Calu3 (cell line): ENCODE measurements at regions not wholly inside any gene's neighbourhood (a gene's known extent, or its start where the extent isn't known, plus 50 kb on each side); places are given as distances from the start of the nearest gene placed in this dataset.

ENCODE experiments used
- BruUV-seq: library from RNA; stranded (reverse); fragments of 400-500 nt; replicated peaks from 2 replicates; lab custom pipeline; 2021; lab: Mats Ljungman, UMichigan
- CTCF ChIA-PET: fragments of 300-600 bp; sonication (Branson Sonifier 250); formaldehyde crosslinking; loops from one replicate; lab custom pipeline; 2022; ENCODE audit warnings: antibody characterized with exemption; lab: Charles Lee
- DNase-seq: peaks from one replicate; pipeline ENCODE4 v3.0.0; 2022
- H3K27ac Mint-ChIP-seq: one replicate; pipeline ENCODE4 v1.8.0; 2022; ENCODE audit warnings: mixed read lengths; ENCODE audit not compliant: unreplicated experiment
- H3K27me3 Mint-ChIP-seq: one replicate; pipeline ENCODE4 v1.8.0; 2022; ENCODE audit warnings: mixed read lengths; ENCODE audit not compliant: unreplicated experiment
- H3K36me3 Mint-ChIP-seq: one replicate; pipeline ENCODE4 v1.8.0; 2022; ENCODE audit warnings: mild to moderate bottlenecking, moderate library complexity, mixed read lengths; ENCODE audit not compliant: insufficient read depth, unreplicated experiment
- H3K4me1 Mint-ChIP-seq: one replicate; pipeline ENCODE4 v1.8.0; 2022; ENCODE audit warnings: mild to moderate bottlenecking, low read depth, mixed read lengths; ENCODE audit not compliant: unreplicated experiment
- H3K4me3 Mint-ChIP-seq: one replicate; pipeline ENCODE4 v1.8.0; 2022; ENCODE audit warnings: mild to moderate bottlenecking, low read depth, moderate library complexity, mixed read lengths; ENCODE audit not compliant: unreplicated experiment
- H3K9me3 Mint-ChIP-seq: one replicate; pipeline ENCODE4 v1.8.0; 2022; ENCODE audit warnings: low read depth, mixed read lengths; ENCODE audit not compliant: unreplicated experiment
- intact Hi-C: fragments of 100-400 bp; cut with micrococcal nuclease; formaldehyde crosslinking; loops from one replicate; pipeline ENCODE4 v1.10.0; 2022; ENCODE audit not compliant: unreplicated experiment
- TF ChIP-seq, protein P1 (sequence below): fragments of 200-600 bp; IDR thresholded peaks from one replicate; pipeline ENCODE4 v1.8.0; 2022; ENCODE audit warnings: antibody characterized with exemption; ENCODE audit not compliant: unreplicated experiment

DNA sequence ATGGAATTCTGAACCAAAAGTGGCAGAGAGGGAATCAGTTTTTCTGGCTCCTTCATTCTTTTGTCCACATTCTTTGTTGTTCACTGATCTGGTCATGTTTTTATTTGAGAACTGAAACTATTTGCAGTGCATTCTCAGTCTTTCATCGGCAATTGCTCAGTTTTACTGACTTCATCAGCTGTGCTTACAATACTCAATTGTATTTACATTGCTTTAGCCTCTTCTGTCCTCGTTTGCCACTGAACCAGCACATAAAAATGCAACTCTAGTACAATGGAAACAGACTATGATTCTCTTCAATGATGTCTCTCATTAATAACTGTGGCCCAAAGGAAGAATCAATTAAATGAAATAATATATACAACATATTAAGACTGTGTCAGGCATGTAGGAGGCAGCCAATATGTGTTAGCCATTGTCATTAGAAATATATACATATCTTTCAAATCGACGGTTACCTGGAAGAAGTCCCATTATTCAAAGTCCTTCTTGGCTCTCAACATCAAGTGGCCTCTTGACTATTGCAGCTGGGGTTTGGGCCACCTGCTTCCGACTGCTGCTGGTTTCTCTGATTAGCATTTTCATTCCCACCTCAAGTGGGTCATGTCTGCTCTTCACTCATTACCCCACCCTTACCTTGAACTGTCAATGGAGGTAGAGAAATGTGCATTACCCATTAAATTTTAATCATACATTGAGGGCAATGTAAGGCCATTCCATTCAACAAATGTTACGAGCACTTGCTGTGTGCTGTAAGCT, 600.1 kb downstream of the INSC start:
- no peaks in the 10 kb centered on the region for H3K9me3 Mint-ChIP-seq
- H3K4me3 Mint-ChIP-seq: no peak overlapping the region
- H3K27ac Mint-ChIP-seq: no peak overlapping the region
- TF ChIP-seq, protein P1, sequence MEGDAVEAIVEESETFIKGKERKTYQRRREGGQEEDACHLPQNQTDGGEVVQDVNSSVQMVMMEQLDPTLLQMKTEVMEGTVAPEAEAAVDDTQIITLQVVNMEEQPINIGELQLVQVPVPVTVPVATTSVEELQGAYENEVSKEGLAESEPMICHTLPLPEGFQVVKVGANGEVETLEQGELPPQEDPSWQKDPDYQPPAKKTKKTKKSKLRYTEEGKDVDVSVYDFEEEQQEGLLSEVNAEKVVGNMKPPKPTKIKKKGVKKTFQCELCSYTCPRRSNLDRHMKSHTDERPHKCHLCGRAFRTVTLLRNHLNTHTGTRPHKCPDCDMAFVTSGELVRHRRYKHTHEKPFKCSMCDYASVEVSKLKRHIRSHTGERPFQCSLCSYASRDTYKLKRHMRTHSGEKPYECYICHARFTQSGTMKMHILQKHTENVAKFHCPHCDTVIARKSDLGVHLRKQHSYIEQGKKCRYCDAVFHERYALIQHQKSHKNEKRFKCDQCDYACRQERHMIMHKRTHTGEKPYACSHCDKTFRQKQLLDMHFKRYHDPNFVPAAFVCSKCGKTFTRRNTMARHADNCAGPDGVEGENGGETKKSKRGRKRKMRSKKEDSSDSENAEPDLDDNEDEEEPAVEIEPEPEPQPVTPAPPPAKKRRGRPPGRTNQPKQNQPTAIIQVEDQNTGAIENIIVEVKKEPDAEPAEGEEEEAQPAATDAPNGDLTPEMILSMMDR: no peak
- CTCF ChIA-PET: no interaction called here
- intact Hi-C loops: no loop called here
- no TSS peak for BruUV-seq
- no peaks in the 10 kb centered on the region for H3K36me3 Mint-ChIP-seq
- no peaks in the 10 kb centered on the region for H3K4me1 Mint-ChIP-seq
- peaks cover 26% of the 10 kb centered on the region for H3K27me3 Mint-ChIP-seq
- no peak for DNase-seq

GRCh38 chr11:15716550-15716949, 601.8 kb downstream of the INSC start:
- Mint-ChIP-seq H3K4me3 (no peak overlapping the region), H3K27me3 (peaks cover 35% of the 10 kb centered on the region), H3K36me3 (no peaks in the 10 kb centered on the region), H3K27ac (no peak overlapping the region), H3K9me3 (no peaks in the 10 kb centered on the region), H3K4me1 (no peaks in the 10 kb centered on the region)
- intact Hi-C loops: no loop called here
- TF ChIP-seq, protein P1: no peak
- BruUV-seq: no TSS peak
- CTCF ChIA-PET: no interaction called here
- DNase-seq: no peak

- CTCF ChIA-PET: no interaction called here
- Mint-ChIP-seq H3K9me3 (no peaks in the 10 kb centered on the region), H3K4me1 (no peaks in the 10 kb centered on the region), H3K4me3 (no peak overlapping the region), H3K27me3 (peaks cover 35% of the 10 kb centered on the region), H3K27ac (no peak overlapping the region), H3K36me3 (no peaks in the 10 kb centered on the region)
- no TSS peak for BruUV-seq
- intact Hi-C loops: no loop called here
- no peak for DNase-seq
- TF ChIP-seq, protein P1: no peak
Measured at GRCh38 chr11:15720460-15720859, 605.7 kb downstream of the INSC start.

DNA sequence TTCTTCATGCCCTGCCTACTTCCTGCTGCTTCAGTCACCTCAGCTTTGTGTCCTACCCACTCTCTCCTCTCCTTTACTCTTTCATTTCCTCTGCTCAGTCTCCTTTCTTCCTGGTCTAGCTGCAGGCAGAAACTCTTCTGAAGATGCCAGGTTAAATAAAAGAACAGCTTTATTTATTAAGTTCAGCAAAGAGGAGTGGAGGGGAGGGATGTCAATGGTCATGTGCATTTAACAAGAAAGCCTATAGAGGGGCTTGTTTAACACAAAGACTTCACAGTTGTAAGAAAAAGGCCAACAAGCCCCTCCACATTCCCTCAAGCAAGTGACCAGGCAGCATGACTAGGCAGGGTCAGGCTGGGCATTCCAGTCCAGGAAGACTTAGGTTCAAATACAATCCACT, 609.2 kb downstream of the INSC start:
- no peak for DNase-seq
- Mint-ChIP-seq H3K4me3 (no peak overlapping the region), H3K36me3 (no peaks in the 10 kb centered on the region), H3K27me3 (peaks cover 18% of the 10 kb centered on the region), H3K9me3 (no peaks in the 10 kb centered on the region), H3K27ac (no peak overlapping the region), H3K4me1 (no peaks in the 10 kb centered on the region)
- BruUV-seq: no TSS peak
- CTCF ChIA-PET: no interaction called here
- TF ChIP-seq, protein P1: no peak
- intact Hi-C loops: no loop called here
